Tibial artery (tissue), 4 donors: ENCODE measurements at regions not wholly inside any gene's neighbourhood (a gene's known extent, or its start where the extent isn't known, plus 50 kb on each side); places are given as distances from the start of the nearest gene placed in this dataset.

ENCODE experiments used
- DNase-seq, 2 donors: peaks; one replicate each; pipeline ENCODE4 v3.0.0-alpha.2; 2019
- H3K27ac ChIP-seq, 2 donors: fragments of 200-600 bp; sonication (generic) in 1 of 2; 1 replicate in 1 of 2; 2 replicates in 1 of 2; pipeline ENCODE4 v1.5.1; 2018 to 2019; ENCODE audit warnings: mild to moderate bottlenecking in 1 of 2
- H3K27me3 ChIP-seq, 2 donors: fragments of 200-600 bp; sonication (generic) in 1 of 2; one replicate each; pipeline versions ENCODE4 v1.5.1 to v1.6.0; 2016 to 2019
- H3K36me3 ChIP-seq, 3 donors: fragments of 200-600 bp; sonication (generic) in 2 of 3; one replicate each; pipeline ENCODE4 v1.5.1; 2016 to 2019; ENCODE audit warnings: mild to moderate bottlenecking in 2 of 3
- H3K4me1 ChIP-seq, 4 donors: fragments of 200-600 bp; sonication (generic) in 2 of 4; 1 replicate in 3 of 4; 2 replicates in 1 of 4; pipeline ENCODE4 v1.5.1; 2016 to 2019
- H3K4me3 ChIP-seq, 2 donors: fragments of 200-600 bp; sonication (generic) in 1 of 2; 1 replicate in 1 of 2; 2 replicates in 1 of 2; pipeline ENCODE4 v1.5.1; 2018 to 2019; ENCODE audit warnings: mild to moderate bottlenecking in 2 of 2
- H3K9me3 ChIP-seq, 3 donors: fragments of 200-600 bp; sonication (generic) in 1 of 3; one replicate each; pipeline ENCODE4 v1.5.1; 2016 to 2019
- CTCF ChIP-seq, 2 experiments: fragments of 200-600 bp in 1 of 2; fragments of 450-650 bp in 1 of 2; IDR thresholded peaks; one replicate each; pipeline ENCODE4 v1.5.1; 2017 to 2019; ENCODE audit warnings: antibody characterized with exemption in 2 of 2, mild to moderate bottlenecking in 1 of 2, moderate library complexity in 1 of 2
- intact Hi-C: fragments of 100-400 bp; cut with DNase I; formaldehyde crosslinking; loops from one replicate; pipeline ENCODE4 v1.15.0; 2023; ENCODE audit warnings: low total_unique reads

- no peak for TF ChIP-seq CTCF (IDR thresholded peaks at IDR 0.05)
- no peak for DNase-seq
- intact Hi-C loops = no loop called here
- no peak overlapping the region for H3K27ac ChIP-seq
- no peaks in the 10 kb centered on the region for H3K9me3 ChIP-seq
- H3K4me3 ChIP-seq = no peak overlapping the region
- H3K4me1 ChIP-seq = peaks cover 0 to 46% (median 12%) of the 10 kb centered on the region in 4 donors
- H3K36me3 ChIP-seq = no peaks in the 10 kb centered on the region
- no peaks in the 10 kb centered on the region for H3K27me3 ChIP-seq
Measured at GRCh38 chr3:101072300-101072699, 79.1 kb upstream of the ABI3BP start.

DNA sequence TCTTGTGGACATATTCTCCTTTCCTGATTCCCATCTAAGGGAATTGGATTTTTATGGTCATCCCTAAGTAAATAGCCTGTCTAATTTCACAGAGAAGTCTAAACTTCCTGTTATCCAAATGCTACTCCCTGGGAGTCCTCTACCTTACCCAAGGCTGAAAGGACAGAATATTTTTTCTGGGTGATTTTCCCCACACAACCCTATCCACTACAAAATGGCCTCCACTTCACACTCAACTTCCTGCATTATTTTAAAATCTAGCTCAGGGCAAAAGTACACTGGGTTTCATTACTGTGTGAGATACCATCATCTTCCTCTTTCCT is 77.5 kb upstream of the ABI3BP start:
- TF ChIP-seq CTCF (IDR thresholded peaks at IDR 0.05) = no peak
- Histone ChIP-seq H3K4me3 (no peak overlapping the region), H3K9me3 (no peaks in the 10 kb centered on the region), H3K27ac (peak overlapping the region; percentile 38 to 63), H3K27me3 (no peaks in the 10 kb centered on the region), H3K36me3 (no peaks in the 10 kb centered on the region), H3K4me1 (peaks cover 0 to 60% (median 18%) of the 10 kb centered on the region in 4 donors)
- DNase-seq = no peak
- intact Hi-C loops = no loop called here

- Histone ChIP-seq H3K27me3 (no peaks in the 10 kb centered on the region), H3K36me3 (no peaks in the 10 kb centered on the region), H3K4me1 (peaks cover 0 to 66% (median 20%) of the 10 kb centered on the region in 4 donors), H3K27ac (peak overlapping the region; percentile 38 to 63), H3K4me3 (no peak overlapping the region), H3K9me3 (no peaks in the 10 kb centered on the region)
- intact Hi-C loops = no loop called here
- TF ChIP-seq CTCF (IDR thresholded peaks at IDR 0.05) = peak; percentile 16 to 28
- no peak for DNase-seq
Measured at GRCh38 chr3:101069901-101070798, 76.9 kb upstream of the ABI3BP start.

DNA sequence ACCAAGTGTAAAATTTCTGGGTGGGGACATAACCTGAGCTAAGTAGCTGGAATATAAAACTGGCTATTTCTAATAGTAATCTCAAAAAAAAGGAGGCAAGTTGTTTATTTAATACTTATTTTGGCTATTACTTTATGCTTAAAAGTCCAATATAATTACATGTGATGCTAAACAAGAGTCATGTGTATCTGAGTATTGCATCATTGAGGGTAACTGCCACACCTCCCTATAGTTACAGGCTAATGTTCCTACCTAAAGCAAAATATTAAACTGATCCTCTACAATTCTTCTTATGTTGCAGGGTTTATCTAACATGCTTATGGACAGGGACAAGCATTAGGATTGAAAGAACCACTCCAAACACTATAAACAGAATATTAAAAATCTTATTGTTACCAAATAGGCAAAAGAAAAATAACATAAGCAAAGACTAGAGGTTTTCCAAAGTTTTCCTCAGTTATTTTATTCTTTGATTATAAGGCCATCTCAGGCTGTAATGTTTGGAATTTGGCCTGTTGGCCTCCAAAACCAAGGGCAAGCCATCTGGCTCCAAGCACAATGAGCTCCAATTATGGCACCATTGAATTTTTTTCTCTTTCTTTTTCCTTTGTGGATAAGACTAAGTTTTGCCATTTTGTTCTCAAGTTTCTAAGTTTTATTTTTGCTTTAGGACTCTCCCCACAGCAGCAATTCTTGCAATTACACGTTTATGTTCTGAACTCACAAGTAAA is 75.8 kb upstream of the ABI3BP start:
- Histone ChIP-seq H3K4me1 (peaks cover 0 to 68% (median 20%) of the 10 kb centered on the region in 4 donors), H3K4me3 (no peak overlapping the region), H3K27ac (peak overlapping the region; percentile 38 to 63), H3K27me3 (no peaks in the 10 kb centered on the region), H3K9me3 (no peaks in the 10 kb centered on the region), H3K36me3 (no peaks in the 10 kb centered on the region)
- intact Hi-C loops = no loop called here
- DNase-seq = no peak
- no peak for TF ChIP-seq CTCF (IDR thresholded peaks at IDR 0.05)

DNA sequence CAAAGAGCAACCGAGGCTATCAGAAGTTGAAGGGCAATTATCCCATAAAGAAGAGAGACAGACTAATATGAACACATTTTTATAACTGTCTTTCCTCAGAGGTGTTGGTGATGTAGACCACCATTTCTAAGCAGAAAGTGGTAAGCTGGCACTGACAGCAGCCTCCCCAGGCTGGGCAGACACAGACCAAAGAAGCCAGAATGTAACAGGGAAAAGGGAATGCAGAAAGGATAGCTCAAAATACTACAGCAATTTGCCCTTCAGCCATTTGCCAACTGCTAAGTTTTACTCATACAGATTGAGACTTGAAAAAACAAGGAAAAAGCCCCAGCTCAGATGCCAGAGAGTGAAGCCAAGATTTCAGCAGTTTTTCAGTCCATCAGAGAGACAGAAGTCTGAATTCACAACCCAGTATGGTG is 73.5 kb upstream of the ABI3BP start:
- DNase-seq = no peak
- Histone ChIP-seq H3K9me3 (no peaks in the 10 kb centered on the region), H3K4me1 (peaks cover 0 to 50% (median 20%) of the 10 kb centered on the region in 4 donors), H3K4me3 (no peak overlapping the region), H3K27me3 (no peaks in the 10 kb centered on the region), H3K27ac (peak overlapping the region; percentile 58 to 63), H3K36me3 (no peaks in the 10 kb centered on the region)
- no peak for TF ChIP-seq CTCF (IDR thresholded peaks at IDR 0.05)
- intact Hi-C loops = no loop called here
